ENCODE measurements at regions not wholly inside any gene's neighbourhood (a gene's known extent, or its start where the extent isn't known, plus 50 kb on each side); places are given as distances from the start of the nearest gene placed in this dataset.
"Not testable (repeated sequence)": the region's sequence is repeated elsewhere in the genome, so short reads cannot be mapped to it uniquely, and the experiment has no call there.

GRCh38 chr4:179726491-179726890, 2284.3 kb upstream of the AGA start:
- not testable (repeated sequence) for TF ChIP-seq CTCF (IDR thresholded peaks at IDR 0.05 in 4 of 5, conservative IDR thresholded peaks at IDR 0.05 in 1 of 5); POLR2A (IDR thresholded peaks at IDR 0.05)

Measured in gastrocnemius medialis (tissue), 4 donors.